T-helper 1 cell treated with Interleukin-12 subunit alpha and Interleukin-12 subunit beta and Interleukin-4 antibody, amounts not matched to agents 30 μg/mL and 1 μg/mL, for 36 hours (primary cell): ENCODE measurements at regions not wholly inside any gene's neighbourhood (a gene's known extent, or its start where the extent isn't known, plus 50 kb on each side); places are given as distances from the start of the nearest gene placed in this dataset.
A peak's percentile ranks its signal among the peaks of the same experiment; 100 is the strongest.

Experiments
- H3K27ac Mint-ChIP-seq: one replicate; pipeline ENCODE4 v1.8.0; 2021; ENCODE audit warnings: mild to moderate bottlenecking, mixed read lengths
- H3K27me3 Mint-ChIP-seq: one replicate; pipeline ENCODE4 v1.8.0; 2021; ENCODE audit warnings: low read depth, mixed read lengths
- H3K36me3 Mint-ChIP-seq: one replicate; pipeline ENCODE4 v1.8.0; 2021; ENCODE audit warnings: low read depth, mixed read lengths
- H3K4me1 Mint-ChIP-seq: one replicate; pipeline ENCODE4 v1.8.0; 2021; ENCODE audit warnings: low read depth, mixed read lengths
- H3K4me3 Mint-ChIP-seq: one replicate; pipeline ENCODE4 v1.8.0; 2021; ENCODE audit warnings: mild to moderate bottlenecking, moderate library complexity, mixed read lengths
- H3K9me3 Mint-ChIP-seq: one replicate; pipeline ENCODE4 v1.8.0; 2021; ENCODE audit warnings: mixed read lengths

GRCh38 chr13:31905961-31906360 is 125.6 kb upstream of the FRY start:
- Mint-ChIP-seq H3K27ac (no peak overlapping the region), H3K4me1 (peaks cover 41% of the 10 kb centered on the region), H3K27me3 (peaks cover 37% of the 10 kb centered on the region)

GRCh38 chr13:31908696-31909411 is 122.7 kb upstream of the FRY start:
- H3K27ac Mint-ChIP-seq = no peak overlapping the region
- no peaks in the 10 kb centered on the region for H3K9me3 Mint-ChIP-seq
- H3K4me1 Mint-ChIP-seq = peaks cover 27% of the 10 kb centered on the region
- H3K4me3 Mint-ChIP-seq = peak overlapping the region; percentile 17
- H3K27me3 Mint-ChIP-seq = peaks cover 33% of the 10 kb centered on the region
- H3K36me3 Mint-ChIP-seq = no peaks in the 10 kb centered on the region

More at GRCh38 chr13:31905961-31906360, 125.6 kb upstream of the FRY start:
- Mint-ChIP-seq H3K9me3 (no peaks in the 10 kb centered on the region), H3K36me3 (peaks cover 1% of the 10 kb centered on the region), H3K4me3 (no peak overlapping the region)

- H3K4me3 Mint-ChIP-seq = no peak overlapping the region
- H3K4me1 Mint-ChIP-seq = peaks cover 18% of the 10 kb centered on the region
- no peaks in the 10 kb centered on the region for H3K9me3 Mint-ChIP-seq
- H3K27ac Mint-ChIP-seq = no peak overlapping the region
- H3K27me3 Mint-ChIP-seq = peaks cover 33% of the 10 kb centered on the region
- H3K36me3 Mint-ChIP-seq = no peaks in the 10 kb centered on the region
Observed at GRCh38 chr13:31909864-31910551, 121.6 kb upstream of the FRY start.

- H3K27me3 Mint-ChIP-seq = peaks cover 33% of the 10 kb centered on the region
- H3K4me3 Mint-ChIP-seq = no peak overlapping the region
- H3K4me1 Mint-ChIP-seq = peaks cover 15% of the 10 kb centered on the region
- no peaks in the 10 kb centered on the region for H3K36me3 Mint-ChIP-seq
- no peaks in the 10 kb centered on the region for H3K9me3 Mint-ChIP-seq
- H3K27ac Mint-ChIP-seq = no peak overlapping the region
Observed at GRCh38 chr13:31910633-31911032, 120.9 kb upstream of the FRY start.

- Mint-ChIP-seq H3K27ac (no peak overlapping the region), H3K4me1 (peaks cover 15% of the 10 kb centered on the region), H3K4me3 (no peak overlapping the region), H3K27me3 (peaks cover 21% of the 10 kb centered on the region), H3K9me3 (no peaks in the 10 kb centered on the region), H3K36me3 (no peaks in the 10 kb centered on the region)
Observed at GRCh38 chr13:31912647-31913401, 118.8 kb upstream of the FRY start.

GRCh38 chr13:31913459-31913858 is 118.1 kb upstream of the FRY start:
- Mint-ChIP-seq H3K36me3 (no peaks in the 10 kb centered on the region), H3K27ac (no peak overlapping the region), H3K27me3 (peaks cover 18% of the 10 kb centered on the region), H3K4me1 (peaks cover 13% of the 10 kb centered on the region), H3K9me3 (no peaks in the 10 kb centered on the region), H3K4me3 (no peak overlapping the region)

GRCh38 chr13:31914843-31915242 is 116.7 kb upstream of the FRY start:
- H3K4me1 Mint-ChIP-seq = peaks cover 5% of the 10 kb centered on the region
- H3K27ac Mint-ChIP-seq = no peak overlapping the region
- peaks cover 13% of the 10 kb centered on the region for H3K27me3 Mint-ChIP-seq
- H3K9me3 Mint-ChIP-seq = no peaks in the 10 kb centered on the region
- no peaks in the 10 kb centered on the region for H3K36me3 Mint-ChIP-seq
- H3K4me3 Mint-ChIP-seq = no peak overlapping the region

GRCh38 chr13:31918707-31919106 is 112.9 kb upstream of the FRY start:
- Mint-ChIP-seq H3K27me3 (peaks cover 13% of the 10 kb centered on the region), H3K36me3 (peaks cover 4% of the 10 kb centered on the region), H3K9me3 (no peaks in the 10 kb centered on the region), H3K4me1 (peaks cover 20% of the 10 kb centered on the region), H3K4me3 (no peak overlapping the region), H3K27ac (no peak overlapping the region)

- peaks cover 4% of the 10 kb centered on the region for H3K36me3 Mint-ChIP-seq
- H3K9me3 Mint-ChIP-seq = no peaks in the 10 kb centered on the region
- peaks cover 16% of the 10 kb centered on the region for H3K27me3 Mint-ChIP-seq
- H3K4me3 Mint-ChIP-seq = no peak overlapping the region
- H3K27ac Mint-ChIP-seq = no peak overlapping the region
- H3K4me1 Mint-ChIP-seq = peaks cover 20% of the 10 kb centered on the region
Observed at GRCh38 chr13:31919241-31919640, 112.3 kb upstream of the FRY start.

GRCh38 chr13:31919971-31920726 is 111.4 kb upstream of the FRY start:
- no peaks in the 10 kb centered on the region for H3K9me3 Mint-ChIP-seq
- H3K36me3 Mint-ChIP-seq = peaks cover 4% of the 10 kb centered on the region
- peaks cover 24% of the 10 kb centered on the region for H3K27me3 Mint-ChIP-seq
- peaks cover 20% of the 10 kb centered on the region for H3K4me1 Mint-ChIP-seq
- H3K4me3 Mint-ChIP-seq = no peak overlapping the region
- H3K27ac Mint-ChIP-seq = no peak overlapping the region

- H3K27ac Mint-ChIP-seq = no peak overlapping the region
- H3K4me1 Mint-ChIP-seq = peaks cover 20% of the 10 kb centered on the region
- H3K9me3 Mint-ChIP-seq = no peaks in the 10 kb centered on the region
- H3K4me3 Mint-ChIP-seq = no peak overlapping the region
- H3K36me3 Mint-ChIP-seq = peaks cover 4% of the 10 kb centered on the region
- peaks cover 26% of the 10 kb centered on the region for H3K27me3 Mint-ChIP-seq
Observed at GRCh38 chr13:31920727-31921100, 110.9 kb upstream of the FRY start.

- peaks cover 4% of the 10 kb centered on the region for H3K36me3 Mint-ChIP-seq
- peaks cover 26% of the 10 kb centered on the region for H3K4me1 Mint-ChIP-seq
- no peak overlapping the region for H3K27ac Mint-ChIP-seq
- no peaks in the 10 kb centered on the region for H3K9me3 Mint-ChIP-seq
- H3K4me3 Mint-ChIP-seq = no peak overlapping the region
- peaks cover 20% of the 10 kb centered on the region for H3K27me3 Mint-ChIP-seq
Observed at GRCh38 chr13:31922724-31923123, 108.8 kb upstream of the FRY start.

GRCh38 chr13:31923134-31923763 is 108.3 kb upstream of the FRY start:
- peaks cover 30% of the 10 kb centered on the region for H3K4me1 Mint-ChIP-seq
- peaks cover 4% of the 10 kb centered on the region for H3K36me3 Mint-ChIP-seq
- H3K9me3 Mint-ChIP-seq = no peaks in the 10 kb centered on the region
- no peak overlapping the region for H3K4me3 Mint-ChIP-seq
- H3K27me3 Mint-ChIP-seq = peaks cover 19% of the 10 kb centered on the region
- H3K27ac Mint-ChIP-seq = no peak overlapping the region

- Mint-ChIP-seq H3K36me3 (peaks cover 4% of the 10 kb centered on the region), H3K27me3 (peaks cover 19% of the 10 kb centered on the region), H3K9me3 (no peaks in the 10 kb centered on the region), H3K4me1 (peaks cover 33% of the 10 kb centered on the region), H3K27ac (no peak overlapping the region), H3K4me3 (no peak overlapping the region)
Observed at GRCh38 chr13:31925079-31925478, 106.5 kb upstream of the FRY start.
